GM19372 (cell line): ENCODE measurements at regions not wholly inside any gene's neighbourhood (a gene's known extent, or its start where the extent isn't known, plus 50 kb on each side); places are given as distances from the start of the nearest gene placed in this dataset.
"Not testable (repeated sequence)": the region's sequence is repeated elsewhere in the genome, so short reads cannot be mapped to it uniquely, and the experiment has no call there.

Experiments used
- ATAC-seq: cut with Tn5 transposase; IDR thresholded peaks from one replicate; pipeline ENCODE4 v1.9.1; 2021; ENCODE audit warnings: mild to moderate bottlenecking, low read depth, moderate library complexity; ENCODE audit not compliant: unreplicated experiment

DNA sequence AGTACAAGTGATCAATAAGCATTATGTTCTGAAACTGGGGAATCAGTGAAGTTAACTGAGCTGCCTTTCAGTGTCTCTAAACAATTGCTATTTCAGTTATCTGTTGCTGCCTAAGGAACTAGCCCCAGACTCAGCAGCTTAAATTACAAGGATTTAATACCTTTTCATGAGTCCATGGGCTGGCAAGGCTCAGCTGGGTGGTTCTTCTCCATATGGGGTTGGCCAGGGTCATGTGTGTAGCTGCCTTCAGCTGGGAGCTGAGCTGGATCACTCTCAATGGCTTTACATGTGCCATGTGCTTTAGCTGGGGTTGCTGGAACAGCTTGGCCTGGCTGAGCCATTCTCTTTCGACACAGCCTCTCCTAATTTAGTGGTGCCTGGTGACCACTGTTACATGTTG, 295.0 kb upstream of the NCAM1 start:
- ATAC-seq: no peak

GRCh38 chr11:112670806-112671570, 290.2 kb upstream of the NCAM1 start:
- no peak for ATAC-seq

DNA sequence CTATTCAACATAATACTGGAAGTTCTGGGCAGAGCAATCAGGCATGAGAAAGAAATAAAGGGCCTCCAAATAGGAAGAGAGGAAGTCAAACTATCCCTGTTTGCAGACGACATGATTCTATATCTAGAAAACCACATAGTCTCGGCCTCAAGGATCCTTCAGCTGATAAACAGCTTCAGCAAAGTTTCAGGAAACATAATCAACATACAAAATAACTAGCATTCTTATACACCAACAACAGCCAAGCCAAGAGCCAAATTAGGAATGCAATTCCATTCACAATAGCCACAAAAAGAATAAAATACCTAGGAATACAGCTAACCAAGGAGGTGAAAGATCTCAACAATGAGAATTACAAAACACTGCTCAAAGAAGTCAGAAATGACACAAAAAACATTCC, 287.8 kb upstream of the NCAM1 start:
- ATAC-seq: not testable (repeated sequence)

- ATAC-seq: no peak
Observed at GRCh38 chr11:112685111-112685510, 276.1 kb upstream of the NCAM1 start.

GRCh38 chr11:112689851-112690250, 271.4 kb upstream of the NCAM1 start:
- no peak for ATAC-seq

- no peak for ATAC-seq
Observed at GRCh38 chr11:112693781-112694180, 267.4 kb upstream of the NCAM1 start.

- ATAC-seq: no peak
Observed at GRCh38 chr11:112694245-112694644, 267.0 kb upstream of the NCAM1 start.

- ATAC-seq: no peak
Observed at GRCh38 chr11:112694813-112695212, 266.4 kb upstream of the NCAM1 start.

- no peak for ATAC-seq
Observed at GRCh38 chr11:112697391-112698178, 263.6 kb upstream of the NCAM1 start.

DNA sequence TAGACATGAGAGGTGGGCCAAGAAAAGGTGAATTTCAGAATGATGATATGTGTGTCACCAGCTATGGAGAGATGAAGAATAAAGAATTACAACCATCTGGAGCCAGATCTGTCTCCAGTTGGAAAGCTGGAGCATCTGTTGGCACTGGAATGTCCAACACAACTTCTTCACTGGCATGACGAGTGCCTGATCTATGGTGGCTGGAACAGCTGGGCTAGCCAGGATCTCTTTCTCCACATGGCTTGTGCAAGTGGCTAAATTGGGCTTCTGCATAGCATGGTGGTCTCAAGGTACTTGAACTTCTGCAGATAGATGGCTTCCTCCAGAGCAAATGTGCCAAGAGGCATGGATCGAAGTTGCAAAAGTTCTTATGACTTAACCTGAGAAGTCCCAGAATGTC, 256.1 kb upstream of the NCAM1 start:
- no peak for ATAC-seq

GRCh38 chr11:112706863-112707262, 254.4 kb upstream of the NCAM1 start:
- ATAC-seq: no peak

DNA sequence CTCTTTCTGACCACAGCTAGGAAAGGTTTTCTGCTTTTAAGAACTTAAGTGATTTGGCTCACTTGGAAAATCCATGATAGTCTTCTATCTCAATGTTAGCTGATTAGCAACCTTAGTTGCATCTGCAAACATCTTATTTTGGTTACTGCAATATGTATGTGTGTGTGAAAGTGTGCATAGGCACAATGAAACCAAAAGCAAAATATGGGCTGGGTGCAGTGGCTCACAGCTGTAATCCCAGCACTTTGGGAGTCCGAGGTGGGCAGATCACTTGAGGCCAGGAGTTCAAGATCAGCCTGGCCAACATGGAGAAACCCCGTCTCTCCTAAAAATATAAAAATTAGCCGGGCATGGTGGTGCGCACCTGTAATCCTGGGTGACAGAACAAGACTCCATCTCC, 246.9 kb upstream of the NCAM1 start:
- ATAC-seq: not testable (repeated sequence)

- ATAC-seq: no peak
Observed at GRCh38 chr11:112715056-112715455, 246.2 kb upstream of the NCAM1 start.

- no peak for ATAC-seq
Observed at GRCh38 chr11:112718483-112718882, 242.7 kb upstream of the NCAM1 start.

DNA sequence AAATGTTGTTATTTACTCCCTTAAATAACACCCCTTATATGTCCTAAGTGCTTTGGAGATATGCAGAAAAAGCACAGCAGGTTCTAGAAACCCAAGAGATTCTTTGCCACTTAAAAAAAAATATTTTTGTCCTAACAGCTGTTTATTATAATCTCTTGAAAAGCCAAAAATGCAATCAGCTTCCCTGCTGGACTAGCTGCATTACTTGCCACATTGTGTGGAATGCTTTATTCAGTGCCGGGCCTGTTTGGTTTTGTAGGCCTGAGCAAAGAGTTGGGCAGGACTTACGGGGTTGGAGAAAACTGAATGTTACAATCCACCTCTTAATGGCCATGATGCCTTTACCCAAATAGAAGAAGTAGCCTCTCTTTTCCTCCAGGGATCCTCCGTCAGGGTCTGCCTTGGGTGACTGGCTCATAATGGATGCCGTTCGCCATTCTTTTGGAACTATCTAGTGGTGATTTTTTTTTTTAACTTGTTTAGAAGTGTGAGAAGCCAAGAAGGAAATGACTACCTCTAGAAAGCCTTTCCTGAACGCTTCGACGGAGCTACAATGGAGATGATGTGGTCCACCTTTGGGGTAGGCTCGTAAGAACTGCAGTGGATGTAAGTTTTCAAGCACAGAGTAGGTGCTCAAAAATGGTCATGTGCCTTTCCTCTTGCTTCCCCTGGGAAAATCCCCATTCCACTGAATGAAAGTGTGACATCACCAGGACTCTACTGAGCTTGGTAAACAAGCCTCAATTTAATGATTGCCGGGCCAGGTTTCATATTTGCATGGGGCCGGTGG, 241.3 kb upstream of the NCAM1 start:
- ATAC-seq: no peak

DNA sequence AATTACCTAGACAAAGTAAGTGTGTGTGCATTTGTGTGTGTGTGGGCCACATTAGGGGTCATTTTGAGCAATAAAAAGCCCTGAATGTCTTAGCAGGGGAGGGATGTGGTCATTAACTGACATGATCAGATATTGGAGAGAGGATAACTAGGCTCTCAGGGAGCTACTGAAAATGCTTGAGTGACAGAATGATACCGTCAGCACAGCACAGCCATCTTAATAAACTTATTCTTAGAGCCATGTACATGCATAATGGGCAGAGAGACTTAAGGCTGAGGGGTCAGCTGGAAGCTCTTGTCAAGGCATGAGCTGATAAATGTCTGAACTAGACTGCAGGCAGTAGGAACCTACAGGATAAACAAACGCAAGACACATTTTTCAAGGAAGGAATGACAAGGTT, 239.1 kb upstream of the NCAM1 start:
- ATAC-seq: no peak

DNA sequence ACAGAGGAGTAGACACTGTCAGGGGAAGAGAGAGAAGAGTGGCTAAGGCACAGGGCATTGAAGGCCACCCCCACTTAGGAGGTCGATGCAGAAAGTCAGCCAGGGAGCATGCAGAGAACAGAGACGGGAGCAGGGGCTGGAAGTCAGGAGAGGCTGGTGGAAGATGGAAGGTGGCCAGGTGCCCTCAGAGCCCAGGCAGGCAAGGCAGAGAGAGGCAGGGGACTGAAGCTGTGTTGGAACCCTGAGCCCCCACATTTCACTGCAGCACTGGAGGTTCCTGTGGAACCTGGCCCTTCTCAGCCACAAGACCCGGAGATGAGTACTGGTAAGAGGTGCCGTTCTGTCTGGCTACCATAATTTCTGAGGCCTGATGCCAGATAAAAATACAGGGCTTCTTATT, 238.3 kb upstream of the NCAM1 start:
- ATAC-seq: no peak

DNA sequence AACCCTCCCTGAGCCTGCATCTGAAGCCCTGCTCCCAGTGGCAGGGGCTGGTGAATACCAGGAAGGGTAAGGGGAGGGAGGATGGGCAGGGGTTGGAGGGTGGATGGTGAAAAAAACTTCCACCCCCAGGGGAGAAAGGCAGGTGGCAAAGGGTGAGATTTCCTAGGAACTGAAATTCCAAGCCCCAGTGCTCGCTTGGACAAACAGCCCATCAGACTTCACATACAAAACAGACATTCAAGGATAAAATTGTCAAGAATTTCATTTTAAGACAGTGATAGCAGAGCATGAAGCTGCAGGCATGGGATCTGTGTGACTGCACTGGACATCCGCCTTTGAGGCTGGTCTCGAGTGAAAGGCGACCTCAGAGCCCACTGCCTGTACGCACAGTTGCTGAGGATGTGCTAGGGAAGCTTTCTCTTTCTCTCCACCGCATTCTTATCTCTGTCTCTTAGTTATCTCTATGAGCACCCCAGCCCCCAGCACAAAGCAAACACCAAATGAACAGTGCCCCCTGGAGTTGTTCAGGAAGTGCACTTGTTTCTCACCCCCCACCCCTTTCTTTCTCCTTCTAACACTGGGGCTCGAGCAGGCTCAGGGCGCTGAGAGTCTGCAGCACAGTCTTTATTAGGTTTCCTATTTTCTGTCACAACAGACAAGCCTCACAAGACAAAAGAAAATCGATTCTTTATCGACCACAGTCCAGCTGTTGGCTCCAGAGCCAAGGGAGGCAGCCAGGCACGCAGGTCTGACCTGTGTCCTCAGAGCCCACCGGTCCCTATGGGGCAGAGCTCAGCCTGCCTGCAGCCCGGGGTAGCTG, 237.3 kb upstream of the NCAM1 start:
- ATAC-seq: no peak

DNA sequence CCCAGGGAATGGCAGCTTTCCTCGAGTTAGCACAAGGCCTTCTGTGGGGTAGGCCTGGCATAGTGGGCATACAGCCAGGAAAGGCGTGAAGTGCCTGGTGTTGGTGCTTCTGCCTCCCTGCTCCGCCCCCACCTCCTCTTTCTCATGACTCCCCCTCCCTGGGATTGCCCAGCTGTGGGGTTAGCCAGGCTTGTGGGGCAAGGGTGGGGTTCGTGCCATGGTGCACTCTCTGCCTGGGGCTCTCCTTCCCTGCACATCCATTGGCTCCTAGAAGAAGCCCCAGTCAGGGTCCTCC, 236.8 kb upstream of the NCAM1 start:
- ATAC-seq: no peak

DNA sequence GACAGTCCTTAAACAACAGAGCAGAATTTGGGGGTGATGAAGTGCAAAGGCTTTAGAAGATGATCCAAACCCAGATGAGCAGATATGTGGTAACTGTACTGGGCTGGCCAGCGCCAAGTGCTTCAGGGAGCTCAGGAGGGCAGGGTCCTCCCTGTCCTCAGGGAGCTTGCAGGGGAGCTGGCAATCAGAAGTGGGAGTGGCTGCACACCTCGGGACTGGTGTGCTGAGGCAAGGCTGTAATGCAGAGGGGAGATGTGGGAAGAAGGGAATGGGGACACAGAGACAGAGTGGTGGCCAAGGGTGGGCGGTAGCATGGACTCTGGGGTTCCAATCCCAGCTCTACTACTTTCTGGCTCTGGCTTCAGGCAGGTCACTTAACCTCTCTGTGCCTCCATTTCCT, 235.6 kb upstream of the NCAM1 start:
- no peak for ATAC-seq
